Lower leg skin (tissue), 4 donors: ENCODE measurements at regions not wholly inside any gene's neighbourhood (a gene's known extent, or its start where the extent isn't known, plus 50 kb on each side); places are given as distances from the start of the nearest gene placed in this dataset.

ENCODE experiments used
- DNase-seq, 2 donors: peaks; one replicate each; pipeline ENCODE4 v3.0.0-alpha.2; 2019; ENCODE audit warnings: low spot score in 2 of 2
- H3K4me3 ChIP-seq: fragments of 200-600 bp; sonication (generic); 2 replicates; pipeline ENCODE4 v1.5.1; 2017; ENCODE audit warnings: mild to moderate bottlenecking, low read depth; ENCODE audit not compliant: poor library complexity, severe bottlenecking
- POLR2A ChIP-seq, 2 donors: fragments of 450-650 bp; IDR thresholded peaks; one replicate each; pipeline ENCODE4 v1.6.1; 2016 to 2017; ENCODE audit warnings: antibody characterized with exemption in 2 of 2, mild to moderate bottlenecking in 1 of 2, moderate library complexity in 1 of 2
- WGBS, 2 donors: methylation state at CpG; one replicate each; pipeline ENCODE4 v1.1.5; 2018; 5-methylcytosine and 5-hydroxymethylcytosine counted together
- intact Hi-C: fragments of 100-400 bp; cut with DNase I; formaldehyde crosslinking; loops from one replicate; pipeline ENCODE4 v1.15.0; 2023; ENCODE audit warnings: low total_unique reads
- TF ChIP-seq, protein P1 (sequence below), 3 donors: fragments of 450-650 bp; IDR thresholded peaks; one replicate each; pipeline ENCODE4 v1.5.1; 2016; ENCODE audit warnings: antibody characterized with exemption in 3 of 3, mild to moderate bottlenecking in 3 of 3, moderate library complexity in 2 of 3

DNA sequence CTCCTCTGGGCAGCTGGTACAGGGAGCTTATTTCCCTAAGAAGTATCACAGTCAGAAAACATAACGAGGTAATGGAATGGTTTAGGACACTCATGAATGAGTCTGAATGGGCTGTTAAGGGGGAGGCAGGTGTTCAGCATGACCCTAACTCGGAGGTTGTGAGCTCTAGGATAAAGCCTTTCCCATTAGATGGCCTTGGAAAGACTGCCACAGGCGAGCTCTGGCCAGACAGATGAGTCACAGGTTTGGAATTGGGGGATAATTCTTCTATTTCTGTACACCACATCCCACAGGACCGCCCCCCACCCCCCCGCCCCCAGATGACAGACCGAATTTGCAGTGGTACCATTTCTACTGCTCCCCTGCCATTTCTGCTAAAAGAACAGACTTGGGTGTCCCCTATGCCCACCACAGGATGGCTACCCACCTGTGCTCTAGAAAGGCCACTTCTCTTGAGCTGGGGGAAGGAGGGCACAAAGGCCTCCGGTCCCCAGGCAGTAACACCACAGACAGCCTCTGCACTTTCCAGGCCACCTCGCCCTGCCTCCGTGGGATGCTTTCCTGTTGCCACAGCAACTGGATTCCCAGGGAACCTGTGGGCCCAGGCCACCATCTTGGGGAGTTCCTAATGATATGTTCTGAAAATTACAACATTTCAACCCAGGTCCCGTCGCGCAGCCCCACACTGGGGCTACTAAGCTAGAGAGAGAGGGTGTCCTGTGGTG lies 76.7 kb downstream of the TRIM29 start:
- WGBS, 2 donors, result 79 to 85% methylated on average over 12 of the region's 12 CpGs
- DNase-seq, result no peak
- intact Hi-C loops, result no loop called here
- no peak overlapping the region for H3K4me3 ChIP-seq
- TF ChIP-seq POLR2A (IDR thresholded peaks at IDR 0.05), result no peak
- TF ChIP-seq, protein P1, sequence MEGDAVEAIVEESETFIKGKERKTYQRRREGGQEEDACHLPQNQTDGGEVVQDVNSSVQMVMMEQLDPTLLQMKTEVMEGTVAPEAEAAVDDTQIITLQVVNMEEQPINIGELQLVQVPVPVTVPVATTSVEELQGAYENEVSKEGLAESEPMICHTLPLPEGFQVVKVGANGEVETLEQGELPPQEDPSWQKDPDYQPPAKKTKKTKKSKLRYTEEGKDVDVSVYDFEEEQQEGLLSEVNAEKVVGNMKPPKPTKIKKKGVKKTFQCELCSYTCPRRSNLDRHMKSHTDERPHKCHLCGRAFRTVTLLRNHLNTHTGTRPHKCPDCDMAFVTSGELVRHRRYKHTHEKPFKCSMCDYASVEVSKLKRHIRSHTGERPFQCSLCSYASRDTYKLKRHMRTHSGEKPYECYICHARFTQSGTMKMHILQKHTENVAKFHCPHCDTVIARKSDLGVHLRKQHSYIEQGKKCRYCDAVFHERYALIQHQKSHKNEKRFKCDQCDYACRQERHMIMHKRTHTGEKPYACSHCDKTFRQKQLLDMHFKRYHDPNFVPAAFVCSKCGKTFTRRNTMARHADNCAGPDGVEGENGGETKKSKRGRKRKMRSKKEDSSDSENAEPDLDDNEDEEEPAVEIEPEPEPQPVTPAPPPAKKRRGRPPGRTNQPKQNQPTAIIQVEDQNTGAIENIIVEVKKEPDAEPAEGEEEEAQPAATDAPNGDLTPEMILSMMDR (IDR thresholded peaks at IDR 0.05), result no peak

DNA sequence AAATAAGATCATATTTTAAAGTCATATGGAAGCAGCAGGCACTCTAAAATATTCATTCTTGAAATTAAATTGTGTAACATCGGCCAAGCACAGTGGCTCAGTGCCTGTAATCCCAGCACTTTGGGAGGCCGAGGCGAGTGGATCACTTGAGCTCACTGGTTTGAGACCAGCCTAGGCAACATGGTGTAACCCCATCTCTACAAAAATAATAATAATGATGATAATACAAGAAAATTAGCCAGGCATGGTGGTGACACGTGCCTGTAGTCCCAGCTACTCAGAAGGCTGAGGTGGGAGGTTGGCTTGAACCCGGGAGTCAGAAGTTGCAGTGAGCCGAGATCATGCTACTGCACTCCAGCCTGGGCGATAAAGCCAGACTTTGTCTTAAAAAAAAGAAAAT lies 77.4 kb downstream of the TRIM29 start:
- peak in 1 of 2 donors; percentile 64 for DNase-seq
- TF ChIP-seq, protein P1 (IDR thresholded peaks at IDR 0.05), result no peak
- no peak for TF ChIP-seq POLR2A (IDR thresholded peaks at IDR 0.05)
- 89 to 90% methylated on average over 7 of the region's 7 CpGs for WGBS, 2 donors
- intact Hi-C loops, result no loop called here
- no peak overlapping the region for H3K4me3 ChIP-seq

DNA sequence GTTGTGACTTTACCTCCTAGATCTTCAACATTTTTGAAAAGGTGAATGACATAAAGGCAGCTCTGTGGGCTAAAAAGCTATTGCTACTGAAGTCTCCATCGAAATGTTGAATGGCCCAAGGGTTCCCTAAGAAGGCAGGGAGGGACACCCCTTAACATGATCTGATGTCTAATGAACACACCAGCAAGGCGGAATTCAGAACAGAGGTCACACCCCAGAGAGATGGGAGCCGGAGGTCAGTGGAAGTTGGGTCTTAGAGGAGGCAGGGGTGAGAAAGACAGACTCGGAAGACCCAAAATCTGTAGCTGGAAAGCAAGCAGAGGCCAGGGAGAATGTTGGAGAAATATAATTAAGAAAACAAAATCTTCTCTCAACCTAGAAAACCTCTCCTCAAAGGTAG lies 79.0 kb downstream of the TRIM29 start:
- intact Hi-C loops, result no loop called here
- H3K4me3 ChIP-seq, result no peak overlapping the region
- DNase-seq, result peak in 1 of 2 donors; percentile 40
- no peak for TF ChIP-seq POLR2A (IDR thresholded peaks at IDR 0.05)
- TF ChIP-seq, protein P1 (IDR thresholded peaks at IDR 0.05), result no peak
- 92 to 93% methylated on average over 4 of the region's 4 CpGs for WGBS, 2 donors

DNA sequence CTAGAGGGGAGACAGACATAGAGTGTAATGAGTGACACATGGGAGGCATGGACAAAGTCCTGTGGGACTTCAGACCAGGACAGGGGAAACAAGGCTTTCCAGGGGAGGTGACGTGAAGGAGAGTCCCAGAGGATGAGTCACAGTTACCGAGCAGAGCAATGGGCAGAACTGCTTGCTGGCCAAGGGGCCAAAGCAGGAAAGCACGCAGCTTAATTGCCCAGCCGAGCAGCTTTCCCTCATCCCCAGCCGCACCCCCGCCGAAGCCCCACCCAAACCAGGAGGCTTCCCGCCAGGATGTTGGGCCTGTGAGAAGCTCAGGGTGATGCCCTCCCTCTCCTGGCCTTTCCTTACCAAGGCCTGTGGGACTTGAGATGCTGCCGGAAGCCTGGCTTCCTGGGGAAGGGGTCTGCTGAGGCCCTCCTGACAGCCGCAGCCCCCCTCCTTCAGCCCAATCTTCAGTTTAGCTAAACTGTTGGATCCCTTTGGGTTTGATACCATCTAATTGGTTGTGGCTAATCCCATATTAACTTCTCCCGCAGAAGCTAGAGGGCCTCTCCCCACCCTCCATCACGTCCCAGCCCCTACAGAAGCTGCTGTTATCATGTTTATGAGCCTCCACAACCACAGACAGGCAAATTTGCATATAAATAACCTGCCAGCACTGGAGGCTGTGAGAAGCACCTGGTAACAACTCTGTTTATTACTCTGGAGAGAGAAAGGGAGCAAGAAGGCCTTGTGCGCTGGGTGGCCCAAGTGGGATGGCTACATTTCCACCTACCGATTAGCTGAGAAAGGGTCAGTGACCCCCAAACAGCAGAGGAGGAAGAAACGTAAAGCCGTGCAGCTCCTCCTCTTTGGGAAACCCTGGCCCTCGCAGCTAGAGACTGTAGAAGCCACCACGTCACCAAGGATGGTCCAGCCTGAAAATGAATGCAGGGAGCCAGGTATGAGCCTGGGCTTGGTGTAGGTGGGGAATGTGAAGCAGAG lies 80.0 kb downstream of the TRIM29 start:
- intact Hi-C loops, result no loop called here
- DNase-seq, result peak in 1 of 2 donors; percentile 83
- 46 to 47% methylated on average over 18 of the region's 18 CpGs for WGBS, 2 donors
- no peak overlapping the region for H3K4me3 ChIP-seq
- no peak for TF ChIP-seq POLR2A (IDR thresholded peaks at IDR 0.05)
- TF ChIP-seq, protein P1 (IDR thresholded peaks at IDR 0.05), result no peak

DNA sequence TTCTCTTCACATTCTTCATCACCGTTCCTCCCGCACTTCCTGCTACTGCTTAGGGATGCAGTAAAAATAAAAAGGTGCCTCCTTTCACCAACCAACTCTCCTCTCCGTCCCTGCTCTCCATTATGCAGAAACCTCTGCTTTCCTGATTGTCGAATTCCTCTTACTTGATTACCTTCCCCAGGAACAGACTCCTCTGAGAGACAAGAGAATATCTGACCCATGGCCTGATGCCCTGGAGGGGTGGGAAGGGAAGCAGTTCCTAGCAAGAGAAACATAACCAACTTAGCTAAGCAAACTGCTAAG lies 80.9 kb downstream of the TRIM29 start:
- no peak for TF ChIP-seq POLR2A (IDR thresholded peaks at IDR 0.05)
- TF ChIP-seq, protein P1 (IDR thresholded peaks at IDR 0.05), result no peak
- H3K4me3 ChIP-seq, result no peak overlapping the region

More for the DNA sequence above, 80.9 kb downstream of the TRIM29 start:
- intact Hi-C loops, result no loop called here
- WGBS, 2 donors, result 67 to 71% methylated on average over 4 of the region's 4 CpGs
- peak in 1 of 2 donors; percentile 58 for DNase-seq
